ES-I3 (cell line): ENCODE measurements at regions not wholly inside any gene's neighbourhood (a gene's known extent, or its start where the extent isn't known, plus 50 kb on each side); places are given as distances from the start of the nearest gene placed in this dataset.

Source experiments
- H3K36me3 ChIP-seq: 2 replicates; pipeline ENCODE4 v1.6.1; 2013; ENCODE audit warnings: mild to moderate bottlenecking, low read length, control low read depth, moderate library complexity; ENCODE audit not compliant: insufficient read depth
- H3K4me1 ChIP-seq: 2 replicates; pipeline ENCODE4 v1.6.1; 2013; ENCODE audit warnings: mild to moderate bottlenecking, control low read depth, low read length; ENCODE audit not compliant: insufficient read depth
- H3K9ac ChIP-seq: 2 replicates; pipeline ENCODE4 v1.6.1; 2013; ENCODE audit warnings: low read depth, mild to moderate bottlenecking, low read length, moderate library complexity
- H3K9me3 ChIP-seq: 2 replicates; pipeline ENCODE4 v1.6.1; 2013; ENCODE audit warnings: mild to moderate bottlenecking, low read length, moderate library complexity; ENCODE audit not compliant: control insufficient read depth, insufficient read depth

DNA sequence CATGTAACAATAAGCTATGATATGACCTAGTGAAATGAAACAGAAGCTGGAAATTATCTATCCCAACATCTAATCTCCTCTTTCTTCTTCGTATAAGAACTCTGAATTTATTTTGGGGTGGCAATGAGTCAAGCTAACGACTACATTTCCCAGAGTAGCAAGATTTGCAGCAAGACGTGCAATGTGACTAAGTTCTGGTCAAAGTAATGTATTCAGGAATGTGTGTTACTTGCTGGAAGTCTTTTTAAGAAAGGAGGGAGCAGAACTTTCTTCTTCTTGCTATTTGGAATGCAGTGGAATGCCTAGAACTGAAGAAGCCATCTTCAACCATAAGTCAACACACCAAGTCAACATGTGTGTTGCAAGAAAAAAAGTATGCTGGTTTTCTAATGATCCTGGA is 406.6 kb upstream of the MEF2C start:
- no peak overlapping the region for H3K9ac ChIP-seq
- no peaks in the 10 kb centered on the region for H3K36me3 ChIP-seq
- H3K4me1 ChIP-seq, result no peaks in the 10 kb centered on the region
- no peaks in the 10 kb centered on the region for H3K9me3 ChIP-seq

DNA sequence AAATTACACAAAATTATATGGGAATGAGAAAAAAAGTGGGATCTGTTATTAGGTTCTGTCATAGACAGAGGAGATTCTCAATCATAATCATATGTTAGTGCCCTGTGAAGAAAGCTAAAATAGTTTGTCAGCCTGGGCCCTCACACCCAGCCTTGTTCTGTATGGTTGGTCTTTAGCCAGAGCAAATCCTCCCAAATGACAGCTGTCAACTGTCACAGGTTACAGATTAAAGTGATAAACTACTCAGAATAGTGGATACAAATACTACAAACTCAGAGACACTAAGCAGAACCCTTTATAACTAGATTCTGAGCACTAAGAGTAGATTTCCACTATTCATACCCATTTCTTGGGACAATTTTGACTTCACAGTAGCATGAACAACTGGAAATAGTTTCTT is 405.0 kb upstream of the MEF2C start:
- H3K9me3 ChIP-seq, result no peaks in the 10 kb centered on the region; the same call in 1 of the 2 replicates
- no peaks in the 10 kb centered on the region for H3K36me3 ChIP-seq
- H3K9ac ChIP-seq, result no peak overlapping the region
- no peaks in the 10 kb centered on the region for H3K4me1 ChIP-seq

- Histone ChIP-seq H3K36me3 (no peaks in the 10 kb centered on the region), H3K9me3 (no peaks in the 10 kb centered on the region; the same call in 1 of the 2 replicates), H3K4me1 (no peaks in the 10 kb centered on the region), H3K9ac (no peak overlapping the region)
These were observed 403.3 kb upstream of the MEF2C start for GRCh38 chr5:89286320-89286719.

- no peak overlapping the region for H3K9ac ChIP-seq
These were observed 400.9 kb upstream of the MEF2C start for GRCh38 chr5:89283728-89284493.

GRCh38 chr5:89282554-89283510 is 399.8 kb upstream of the MEF2C start:
- no peak overlapping the region for H3K9ac ChIP-seq
- H3K9me3 ChIP-seq, result no peaks in the 10 kb centered on the region; the same call in 1 of the 2 replicates
- H3K4me1 ChIP-seq, result no peaks in the 10 kb centered on the region
- H3K36me3 ChIP-seq, result no peaks in the 10 kb centered on the region

More at GRCh38 chr5:89283728-89284493, 400.9 kb upstream of the MEF2C start:
- H3K9me3 ChIP-seq, result no peaks in the 10 kb centered on the region; the same call in 1 of the 2 replicates
- no peaks in the 10 kb centered on the region for H3K4me1 ChIP-seq
- H3K36me3 ChIP-seq, result no peaks in the 10 kb centered on the region

DNA sequence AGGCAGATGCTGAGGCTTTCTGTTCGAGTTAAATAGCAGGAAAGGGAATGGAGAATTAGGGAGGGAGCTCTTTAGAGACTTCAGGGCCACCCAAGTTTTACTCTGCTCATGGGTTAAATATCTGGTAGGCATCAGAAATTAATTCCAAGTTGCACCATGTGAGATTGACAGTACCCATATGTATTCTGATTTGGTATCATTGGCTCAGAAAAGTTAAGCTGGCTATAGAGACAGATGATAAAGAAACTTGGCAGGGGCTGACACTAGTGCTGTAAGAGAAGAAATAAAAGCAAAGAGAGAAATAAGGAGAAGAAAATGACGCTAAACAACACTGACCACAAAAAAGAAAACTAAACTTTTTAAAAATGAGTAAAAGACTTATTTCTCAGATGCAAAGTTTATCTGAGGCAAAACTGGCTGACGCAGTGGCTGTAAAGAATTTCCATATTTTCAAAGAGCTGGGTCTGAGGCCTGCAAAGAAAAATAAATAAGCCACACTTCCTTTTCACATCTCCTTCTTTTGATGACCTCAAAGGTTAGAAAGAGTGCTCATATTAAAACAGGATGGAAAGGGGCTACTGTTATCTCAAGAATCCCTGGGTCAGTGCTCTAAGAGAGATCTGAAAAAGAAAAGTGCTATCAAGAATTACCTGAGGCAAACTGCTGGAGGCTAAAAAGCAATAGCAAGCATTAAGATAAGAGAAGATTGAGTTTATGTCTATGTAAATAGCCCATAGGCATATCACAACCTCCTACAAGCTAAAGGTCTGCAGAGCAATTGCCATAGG is 399.0 kb upstream of the MEF2C start:
- Histone ChIP-seq H3K4me1 (no peaks in the 10 kb centered on the region), H3K9me3 (no peaks in the 10 kb centered on the region; the same call in 1 of the 2 replicates), H3K36me3 (no peaks in the 10 kb centered on the region), H3K9ac (no peak overlapping the region)

GRCh38 chr5:89281211-89281610 is 398.2 kb upstream of the MEF2C start:
- no peaks in the 10 kb centered on the region for H3K36me3 ChIP-seq
- H3K9ac ChIP-seq, result no peak overlapping the region
- no peaks in the 10 kb centered on the region for H3K4me1 ChIP-seq
- no peaks in the 10 kb centered on the region; the same call in 1 of the 2 replicates for H3K9me3 ChIP-seq

- no peaks in the 10 kb centered on the region for H3K4me1 ChIP-seq
- no peaks in the 10 kb centered on the region for H3K36me3 ChIP-seq
- H3K9me3 ChIP-seq, result no peaks in the 10 kb centered on the region; the same call in 1 of the 2 replicates
- no peak overlapping the region for H3K9ac ChIP-seq
These were observed 397.4 kb upstream of the MEF2C start for GRCh38 chr5:89280103-89281037.

- Histone ChIP-seq H3K36me3 (no peaks in the 10 kb centered on the region), H3K4me1 (no peaks in the 10 kb centered on the region), H3K9me3 (no peaks in the 10 kb centered on the region; the same call in 1 of the 2 replicates), H3K9ac (no peak overlapping the region)
These were observed 396.5 kb upstream of the MEF2C start for GRCh38 chr5:89279391-89280036.

GRCh38 chr5:89277816-89278215 is 394.8 kb upstream of the MEF2C start:
- Histone ChIP-seq H3K36me3 (no peaks in the 10 kb centered on the region), H3K9me3 (no peaks in the 10 kb centered on the region), H3K4me1 (no peaks in the 10 kb centered on the region), H3K9ac (no peak overlapping the region)

- no peak overlapping the region for H3K9ac ChIP-seq
- H3K36me3 ChIP-seq, result no peaks in the 10 kb centered on the region
These were observed 393.8 kb upstream of the MEF2C start for GRCh38 chr5:89276566-89277305.

GRCh38 chr5:89275066-89275855 is 392.3 kb upstream of the MEF2C start:
- no peak overlapping the region for H3K9ac ChIP-seq
- H3K36me3 ChIP-seq, result no peaks in the 10 kb centered on the region
- H3K9me3 ChIP-seq, result no peaks in the 10 kb centered on the region
- no peaks in the 10 kb centered on the region for H3K4me1 ChIP-seq

More at GRCh38 chr5:89276566-89277305, 393.8 kb upstream of the MEF2C start:
- no peaks in the 10 kb centered on the region for H3K4me1 ChIP-seq
- no peaks in the 10 kb centered on the region for H3K9me3 ChIP-seq
